HepG2 (cell line): ENCODE measurements at regions not wholly inside any gene's neighbourhood (a gene's known extent, or its start where the extent isn't known, plus 50 kb on each side); places are given as distances from the start of the nearest gene placed in this dataset.
"Not testable (repeated sequence)": the region's sequence is repeated elsewhere in the genome, so short reads cannot be mapped to it uniquely, and the experiment has no call there.

Source experiments
- ATAC-seq: fragments of 200-7000 bp; cut with Tn5 transposase; 3 replicates; pipeline ENCODE4 v1.9.1; 2020; ENCODE audit warnings: mild to moderate bottlenecking, moderate library complexity
- BruUV-seq: library from RNA; stranded (reverse); fragments of 400-500 nt; replicated peaks from 2 replicates; lab custom pipeline; 2021; lab: Mats Ljungman, UMichigan
- CTCF ChIA-PET: fragments of 300-600 bp; formaldehyde crosslinking; extraction: SDS; loops from one replicate; lab custom pipeline; 2021; ENCODE audit warnings: low total read pairs, inconsistent platforms, low intra/inter-chr PET ratio; lab: Yijun Ruan, JAX
- POLR2A ChIA-PET: fragments of 350-600 bp; sonication (Branson Sonifier 250); formaldehyde crosslinking; loops from one replicate; lab custom pipeline; 2020; ENCODE audit warnings: antibody characterized with exemption, inconsistent platforms; lab: Yijun Ruan, JAX
- DNase-seq: peaks from one replicate; pipeline ENCODE4 v3.0.0-alpha.2; 2015; ENCODE audit warnings: low spot score
- FAIRE-seq: peaks from 3 replicates; lab custom pipeline; 2011; peaks lifted over from hg19 to GRCh38; lab: Jason Lieb, UNC
- H2AFZ ChIP-seq: one replicate; pipeline ENCODE4 v1.6.1; 2011; ENCODE audit warnings: low read length, inconsistent platforms
- H3K27ac ChIP-seq: fragments of 300-600 bp; 3 replicates; pipeline ENCODE4 v1.8.0; 2011; ENCODE audit warnings: mixed run types, mild to moderate bottlenecking, mixed read lengths, low read length, inconsistent platforms; ENCODE audit not compliant: insufficient read depth; ENCODE audit errors: extremely low read length
- H3K27me3 ChIP-seq, 2 experiments: fragments of 200-600 bp in 1 of 2; 2 replicates in 1 of 2; 3 replicates in 1 of 2; pipeline versions ENCODE4 v1.6.0 to v1.8.0; 2011; ENCODE audit warnings: low read length in 2 of 2, mild to moderate bottlenecking in 2 of 2, moderate library complexity in 2 of 2, inconsistent platforms in 1 of 2; ENCODE audit not compliant: insufficient read depth in 2 of 2, control insufficient read depth in 1 of 2
- H3K36me3 ChIP-seq, 2 experiments: fragments of 200-600 bp in 1 of 2; replicated peaks in 1 of 2; 2 replicates in 1 of 2; 3 replicates in 1 of 2; pipeline versions ENCODE4 v1.5.1 to v1.8.0; 2011; ENCODE audit warnings: low read length in 2 of 2, inconsistent platforms in 1 of 2; ENCODE audit not compliant: insufficient read depth in 2 of 2, control insufficient read depth in 1 of 2
- H3K4me1 ChIP-seq: 2 replicates; pipeline ENCODE4 v1.5.1; 2012; ENCODE audit warnings: low read length, inconsistent platforms; ENCODE audit not compliant: insufficient read depth
- H3K4me2 ChIP-seq: 2 replicates; pipeline ENCODE4 v1.6.0; 2011; ENCODE audit warnings: low read depth, low read length, inconsistent platforms
- H3K4me3 ChIP-seq, 3 experiments: fragments of 200-600 bp in 1 of 3; sonication (generic), shearing (Covaris generic) in 1 of 3; replicated peaks in 1 of 3; 2 replicates each; pipeline ENCODE4 v1.5.1; 2011 to 2016; ENCODE audit warnings: low read length in 3 of 3, inconsistent platforms in 2 of 3, low read depth in 2 of 3, mild to moderate bottlenecking in 2 of 3, control low read depth in 1 of 3, mixed read lengths in 1 of 3; ENCODE audit not compliant: insufficient read depth in 1 of 3
- H3K79me2 ChIP-seq: one replicate; pipeline ENCODE4 v1.6.1; 2011; ENCODE audit warnings: low read length, inconsistent platforms; ENCODE audit not compliant: insufficient read depth
- H3K9ac ChIP-seq: 2 replicates; pipeline ENCODE4 v1.6.0; 2011; ENCODE audit warnings: mild to moderate bottlenecking, low read depth, low read length, inconsistent platforms; ENCODE audit not compliant: insufficient read depth
- H3K9me3 ChIP-seq: 2 replicates; pipeline ENCODE4 v1.5.1; 2012; ENCODE audit warnings: mild to moderate bottlenecking, low read length
- H4K20me1 ChIP-seq: 2 replicates; pipeline ENCODE4 v1.6.0; 2011; ENCODE audit warnings: inconsistent platforms, mild to moderate bottlenecking, low read length, moderate library complexity; ENCODE audit not compliant: insufficient read depth
- WGBS: methylation state at CpG from one replicate; pipeline ENCODE4 v1.1.6; 2017; ENCODE audit warnings: low lambda C conversion rate; 5-methylcytosine and 5-hydroxymethylcytosine counted together
- in situ Hi-C: cut with HindIII; loops from 2 replicates; pipeline ENCODE4 v1.10.0; 2017; ENCODE audit warnings: low pct_unique_long_range_greater_than_20kb; ENCODE audit not compliant: extremely low pct_ligation_motif_present
- intact Hi-C: fragments of 100-400 bp; cut with micrococcal nuclease; formaldehyde crosslinking; loops from one replicate; pipeline ENCODE4 v1.10.0; 2022; ENCODE audit not compliant: unreplicated experiment

- H3K27ac ChIP-seq, BruUV-seq, H2AFZ ChIP-seq, H3K27me3 ChIP-seq, H3K36me3 ChIP-seq, ATAC-seq, POLR2A ChIA-PET, FAIRE-seq, in situ Hi-C loops, DNase-seq, H3K9ac ChIP-seq, H3K4me2 ChIP-seq, H3K4me1 ChIP-seq, H4K20me1 ChIP-seq, CTCF ChIA-PET, H3K79me2 ChIP-seq, intact Hi-C loops, H3K4me3 ChIP-seq: not testable (repeated sequence)
- H3K9me3 ChIP-seq, result peaks cover 91% of the 10 kb centered on the region
- 12% methylated on average over 10 of the region's 14 CpGs for WGBS
Measured at GRCh38 chr22:11574231-11574630, 3953.8 kb upstream of the OR11H1 start.

DNA sequence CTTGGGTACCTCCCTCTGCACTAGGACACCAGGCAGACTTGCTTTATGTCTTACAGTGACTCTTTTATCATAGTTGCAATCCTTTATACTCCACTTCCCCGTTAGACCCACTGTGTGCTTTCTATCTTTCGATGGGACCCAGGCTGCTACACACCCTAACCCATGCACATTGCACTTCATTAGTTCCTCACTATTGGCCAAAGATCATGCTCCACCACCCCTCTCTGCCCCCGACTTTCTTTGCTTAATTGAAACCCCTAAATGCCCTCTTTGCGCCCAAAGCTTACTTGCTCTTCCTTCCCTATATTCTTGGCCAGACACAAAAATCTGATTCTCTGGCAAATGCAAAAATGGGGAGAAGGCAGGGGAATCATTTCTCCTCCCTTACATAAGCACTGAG lies 3953.3 kb upstream of the OR11H1 start:
- BruUV-seq, H3K27me3 ChIP-seq, POLR2A ChIA-PET, intact Hi-C loops, H3K36me3 ChIP-seq, H3K9ac ChIP-seq, ATAC-seq, H3K79me2 ChIP-seq, in situ Hi-C loops, H4K20me1 ChIP-seq, FAIRE-seq, H3K4me1 ChIP-seq, H3K4me2 ChIP-seq, CTCF ChIA-PET, DNase-seq, H3K27ac ChIP-seq, H3K4me3 ChIP-seq, H2AFZ ChIP-seq: not testable (repeated sequence)
- WGBS, result 3% methylated on average over 4 of the region's 4 CpGs
- peaks cover 91% of the 10 kb centered on the region for H3K9me3 ChIP-seq

DNA sequence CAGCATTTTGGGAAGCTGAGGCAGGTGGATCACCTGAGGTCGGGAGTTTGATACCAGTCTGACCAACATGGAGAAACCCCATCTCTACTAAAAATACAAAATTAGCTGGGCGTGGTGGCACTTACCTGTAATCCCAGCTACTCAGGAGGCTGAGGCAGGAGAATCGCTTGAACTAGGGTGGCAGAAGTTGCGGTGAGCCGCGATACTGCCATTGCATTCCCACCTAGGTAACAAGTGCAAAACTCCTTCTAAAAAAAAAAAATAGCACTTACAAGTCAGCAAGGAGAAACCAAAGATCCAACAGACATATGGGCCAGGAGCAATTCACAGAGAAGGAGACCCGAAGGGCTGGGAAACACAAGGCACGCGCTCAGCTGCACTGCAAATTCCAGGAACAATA lies 3951.3 kb upstream of the OR11H1 start:
- H3K27ac ChIP-seq, H3K79me2 ChIP-seq, POLR2A ChIA-PET, intact Hi-C loops, DNase-seq, H2AFZ ChIP-seq, H3K4me1 ChIP-seq, in situ Hi-C loops, H3K9ac ChIP-seq, H3K27me3 ChIP-seq, ATAC-seq, H3K4me3 ChIP-seq, H4K20me1 ChIP-seq, BruUV-seq, FAIRE-seq, CTCF ChIA-PET, H3K36me3 ChIP-seq, H3K4me2 ChIP-seq: not testable (repeated sequence)
- 30% methylated on average over 9 of the region's 9 CpGs for WGBS
- H3K9me3 ChIP-seq, result peaks cover 89% of the 10 kb centered on the region

DNA sequence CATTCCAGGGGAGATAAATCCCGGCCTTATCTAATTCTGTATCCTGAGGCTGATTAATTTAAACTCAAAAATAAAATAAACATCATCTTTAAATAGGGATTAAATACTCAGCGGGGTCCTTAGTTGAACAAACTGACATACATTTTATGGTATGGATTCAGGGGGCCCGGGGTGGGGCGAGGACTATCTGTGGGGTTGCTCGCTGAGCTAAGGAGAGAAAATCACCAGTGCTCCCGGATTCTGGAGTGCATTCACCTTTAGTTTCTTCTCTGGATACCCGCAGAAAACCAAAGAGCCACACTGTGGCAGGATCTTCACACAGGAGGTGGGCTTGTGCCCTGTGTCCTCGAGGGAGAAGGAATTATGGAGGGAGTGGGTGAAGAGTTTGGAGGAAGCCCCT lies 3949.9 kb upstream of the OR11H1 start:
- FAIRE-seq, DNase-seq, H3K36me3 ChIP-seq, H3K79me2 ChIP-seq, POLR2A ChIA-PET, H3K27me3 ChIP-seq, CTCF ChIA-PET, ATAC-seq, in situ Hi-C loops, BruUV-seq, H3K4me1 ChIP-seq, H3K27ac ChIP-seq, H3K4me2 ChIP-seq, H3K4me3 ChIP-seq, intact Hi-C loops, H3K9ac ChIP-seq, H4K20me1 ChIP-seq, H2AFZ ChIP-seq: not testable (repeated sequence)
- WGBS, result 2% methylated on average over 8 of the region's 8 CpGs
- H3K9me3 ChIP-seq, result peaks cover 88% of the 10 kb centered on the region
